ENCODE measurements at regions not wholly inside any gene's neighbourhood (a gene's known extent, or its start where the extent isn't known, plus 50 kb on each side); places are given as distances from the start of the nearest gene placed in this dataset.

DNA sequence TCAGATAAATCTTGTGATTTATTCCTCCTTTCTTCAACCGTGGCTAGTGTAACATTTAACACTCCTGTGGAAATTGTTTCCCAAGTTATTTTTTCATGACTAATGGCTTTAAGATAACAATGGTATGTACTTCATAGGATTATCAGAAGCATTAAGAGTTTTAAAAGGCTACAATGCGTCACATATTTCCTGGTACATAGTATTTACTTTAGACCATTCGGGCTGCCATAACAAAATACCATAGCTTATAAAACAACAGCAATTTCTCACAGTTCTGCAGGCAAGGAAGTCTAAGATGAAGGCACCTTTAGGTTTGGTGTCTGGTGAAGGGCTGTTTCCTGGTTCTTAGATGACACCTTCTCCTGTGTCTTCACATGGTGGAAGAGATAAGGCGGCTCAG, 158.6 kb downstream of the PAPSS1 start:
- TF ChIP-seq POLR2A (IDR thresholded peaks at IDR 0.05; ENCODE audit: low read depth, low read length) (no peak), POLR2AphosphoS5 (IDR thresholded peaks at IDR 0.05; ENCODE audit: low read depth, low read length) (no peak)
